Skin epidermis (tissue), 12 donors: ENCODE measurements at regions not wholly inside any gene's neighbourhood (a gene's known extent, or its start where the extent isn't known, plus 50 kb on each side); places are given as distances from the start of the nearest gene placed in this dataset.
"Not testable (repeated sequence)": the region's sequence is repeated elsewhere in the genome, so short reads cannot be mapped to it uniquely, and the experiment has no call there.

Source experiments
- H3K27ac ChIP-seq, 21 experiments: fragments of 200-600 bp; sonication (generic) in 11 of 21; one replicate each; pipeline ENCODE4 v1.5.0; 2020; ENCODE audit warnings: mild to moderate bottlenecking in 3 of 21, inconsistent platforms in 2 of 21, moderate library complexity in 2 of 21
- H3K4me3 ChIP-seq, 7 experiments: fragments of 200-600 bp; sonication (generic) in 2 of 7; one replicate each; pipeline ENCODE4 v1.5.0; 2020; ENCODE audit warnings: inconsistent platforms in 2 of 7, mild to moderate bottlenecking in 2 of 7, moderate library complexity in 1 of 7

DNA sequence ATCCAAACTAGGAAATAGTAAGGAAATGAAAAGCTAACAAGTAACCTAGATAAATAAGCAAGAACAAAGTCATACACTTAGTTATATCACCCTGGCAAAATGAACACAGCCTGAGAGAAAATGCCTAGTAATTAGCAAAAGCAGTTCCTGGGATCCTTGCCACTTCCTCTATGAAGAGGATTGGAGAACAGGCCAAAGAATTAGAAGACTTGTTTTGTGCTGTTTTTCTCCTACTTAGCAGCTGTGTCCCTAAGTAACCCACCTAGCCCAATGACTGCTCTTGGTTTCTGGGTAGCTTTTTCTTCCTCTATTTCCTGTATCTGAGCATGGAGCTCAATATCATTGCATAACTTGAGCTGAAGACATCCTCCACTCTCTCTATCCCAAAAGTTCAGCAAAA is 713.9 kb downstream of the ETS1 start:
- no peak overlapping the region for H3K4me3 ChIP-seq
- no peak overlapping the region for H3K27ac ChIP-seq

GRCh38 chr11:127866109-127866508 is 721.2 kb downstream of the ETS1 start:
- H3K27ac ChIP-seq = no peak overlapping the region
- H3K4me3 ChIP-seq = no peak overlapping the region

GRCh38 chr11:127864861-127865260 is 722.5 kb downstream of the ETS1 start:
- Histone ChIP-seq H3K27ac (no peak overlapping the region), H3K4me3 (no peak overlapping the region)

- no peak overlapping the region for H3K27ac ChIP-seq
- H3K4me3 ChIP-seq = no peak overlapping the region
Observed at GRCh38 chr11:127862406-127862805, 725.0 kb downstream of the ETS1 start.

DNA sequence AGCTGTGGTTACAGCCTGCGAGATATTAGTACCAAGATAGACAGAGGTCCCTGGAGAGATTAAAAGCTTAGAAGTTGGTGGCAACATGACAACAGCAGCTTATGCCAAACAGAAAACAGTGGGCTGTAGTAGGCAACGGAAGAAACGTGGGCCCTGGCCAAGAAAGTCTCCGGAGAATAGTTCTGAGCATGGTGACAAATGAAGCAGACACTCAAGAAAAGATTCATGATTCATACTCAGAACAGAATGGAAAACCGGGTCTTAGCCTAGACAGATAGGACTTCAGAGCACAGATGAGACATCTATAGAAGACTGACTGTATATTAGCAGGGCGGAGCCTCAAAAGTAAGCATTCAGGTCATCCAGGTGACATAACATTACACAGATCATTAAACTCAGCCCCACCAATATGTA is 727.4 kb downstream of the ETS1 start:
- Histone ChIP-seq H3K4me3 (no peak overlapping the region), H3K27ac (no peak overlapping the region)

DNA sequence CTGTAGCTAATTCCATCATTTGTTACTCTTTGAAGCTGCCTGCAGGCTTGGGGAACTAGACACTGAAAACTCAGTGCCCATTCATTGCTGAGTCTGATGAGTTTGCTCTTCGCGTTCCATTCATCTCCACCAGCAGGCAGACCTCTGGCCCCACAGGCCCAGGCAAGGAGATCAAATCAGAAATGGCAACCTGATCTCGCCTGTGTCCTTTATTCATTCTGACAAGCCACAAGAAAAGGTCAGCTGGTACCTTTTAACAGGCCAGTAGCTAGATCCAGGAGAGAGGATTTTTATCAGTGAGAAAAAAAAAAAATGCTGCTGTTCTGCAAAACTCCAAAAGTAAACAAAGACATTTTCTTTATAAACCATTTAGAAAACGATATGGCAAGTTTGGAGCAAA is 742.5 kb downstream of the ETS1 start:
- Histone ChIP-seq H3K4me3 (no peak overlapping the region), H3K27ac (no peak overlapping the region)

- H3K27ac ChIP-seq = no peak overlapping the region
Observed at GRCh38 chr11:127843483-127844396, 743.6 kb downstream of the ETS1 start.

GRCh38 chr11:127825183-127825582 is 762.2 kb downstream of the ETS1 start:
- Histone ChIP-seq H3K4me3 (no peak overlapping the region), H3K27ac (no peak overlapping the region)

More at GRCh38 chr11:127843483-127844396, 743.6 kb downstream of the ETS1 start:
- H3K4me3 ChIP-seq = no peak overlapping the region

GRCh38 chr11:127818625-127819024 is 768.7 kb downstream of the ETS1 start:
- H3K4me3 ChIP-seq = no peak overlapping the region
- H3K27ac ChIP-seq = no peak overlapping the region

GRCh38 chr11:127816962-127817361 is 770.4 kb downstream of the ETS1 start:
- Histone ChIP-seq H3K27ac (no peak overlapping the region), H3K4me3 (no peak overlapping the region)

GRCh38 chr11:127815331-127815730 is 772.0 kb downstream of the ETS1 start:
- H3K27ac ChIP-seq = no peak overlapping the region
- no peak overlapping the region for H3K4me3 ChIP-seq

DNA sequence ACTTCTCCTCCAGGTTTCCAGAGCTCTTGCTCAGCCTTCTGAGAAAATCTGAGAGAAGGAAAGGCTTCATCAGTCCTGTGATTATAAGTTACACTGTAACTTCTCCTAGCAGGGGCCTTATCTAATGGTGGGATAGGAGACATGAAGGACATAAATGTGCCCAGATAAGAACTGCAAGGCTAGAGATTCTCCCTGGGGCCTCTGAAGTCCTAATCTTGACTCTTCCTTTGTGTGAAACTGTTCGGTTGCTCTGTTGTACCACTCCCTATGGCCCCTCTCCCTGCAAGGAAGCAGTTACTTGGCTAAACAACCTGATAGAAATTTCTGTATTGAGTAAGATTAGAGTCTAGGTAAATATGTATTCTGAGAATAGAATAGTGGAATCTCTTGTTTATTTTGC is 780.9 kb downstream of the ETS1 start:
- Histone ChIP-seq H3K27ac (no peak overlapping the region), H3K4me3 (no peak overlapping the region)

- Histone ChIP-seq H3K4me3 (no peak overlapping the region), H3K27ac (no peak overlapping the region)
Observed at GRCh38 chr11:127805771-127806170, 781.6 kb downstream of the ETS1 start.

GRCh38 chr11:127804747-127805400 is 782.5 kb downstream of the ETS1 start:
- H3K27ac ChIP-seq = no peak overlapping the region
- H3K4me3 ChIP-seq = no peak overlapping the region

DNA sequence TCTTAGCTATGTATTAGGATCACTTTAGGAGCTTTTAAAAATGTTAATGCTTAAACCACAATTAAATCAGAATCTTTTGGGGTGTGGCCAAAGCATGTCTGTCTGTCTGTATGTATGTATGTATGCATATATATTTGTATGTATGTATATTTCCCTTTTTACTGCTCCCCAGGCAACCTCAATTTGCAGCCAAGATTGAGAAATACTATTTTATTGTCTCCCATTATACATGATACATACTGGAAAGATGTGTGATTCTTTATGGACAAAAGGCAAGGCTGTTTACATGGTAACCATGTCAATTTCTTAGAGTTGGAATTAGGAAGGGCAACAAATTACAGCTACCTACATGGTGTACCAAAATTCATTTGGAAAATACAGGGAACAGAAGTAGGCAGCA is 783.6 kb downstream of the ETS1 start:
- H3K27ac ChIP-seq = no peak overlapping the region
- no peak overlapping the region for H3K4me3 ChIP-seq

DNA sequence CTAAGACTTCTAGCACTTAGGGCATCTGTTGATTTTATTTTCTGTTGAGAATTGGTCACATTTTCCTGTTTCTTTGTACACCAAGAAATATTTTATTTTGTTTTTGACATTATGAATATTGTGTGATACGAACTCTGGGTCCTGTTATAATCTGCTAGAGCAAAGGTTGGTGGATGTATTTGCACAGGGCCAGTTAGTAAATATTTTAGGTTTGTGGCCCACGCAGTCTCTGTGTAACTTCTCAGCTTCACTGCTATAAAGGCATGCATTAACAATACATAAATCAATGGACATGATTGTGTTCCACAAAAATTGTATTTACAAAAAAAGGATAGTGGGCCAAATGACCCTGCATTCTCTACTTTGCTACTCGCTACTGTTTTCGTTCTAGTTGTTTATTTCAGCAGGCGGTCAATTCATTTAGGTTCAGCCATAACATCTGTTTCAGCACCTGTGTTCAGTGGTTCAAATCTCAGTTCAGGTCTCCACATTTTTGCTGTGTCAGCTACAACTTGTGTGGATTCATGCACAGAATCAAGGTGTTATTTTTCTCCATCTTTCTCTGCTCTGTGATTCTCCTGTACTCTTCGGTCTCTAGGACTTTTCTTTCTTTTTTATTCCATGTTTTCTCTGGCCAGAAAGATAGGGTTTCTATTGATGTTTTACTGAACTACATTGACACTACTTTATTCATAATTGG is 786.2 kb downstream of the ETS1 start:
- no peak overlapping the region for H3K27ac ChIP-seq
- no peak overlapping the region for H3K4me3 ChIP-seq

DNA sequence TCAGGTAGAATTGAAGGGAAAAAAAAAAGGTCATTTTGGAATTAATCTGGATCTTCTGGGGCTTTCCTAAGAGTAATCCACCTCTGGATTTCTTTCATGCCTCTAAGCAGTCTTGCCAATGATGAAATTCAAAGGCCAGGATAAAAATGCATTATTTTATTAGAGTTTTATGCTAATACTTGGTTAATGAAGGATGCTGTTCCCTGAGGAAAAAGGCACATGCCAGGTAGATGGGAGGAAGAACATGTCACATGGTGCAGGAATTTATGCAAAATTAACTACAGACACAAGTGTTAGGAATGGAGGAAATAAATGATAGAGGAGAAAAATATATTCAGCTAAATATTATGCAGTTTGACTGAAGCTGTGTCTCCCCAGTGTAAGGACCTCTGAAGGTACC is 792.0 kb downstream of the ETS1 start:
- Histone ChIP-seq H3K27ac (no peak overlapping the region), H3K4me3 (no peak overlapping the region)

GRCh38 chr11:127791844-127792243 is 791.3 kb upstream of the KIRREL3 start:
- H3K4me3 ChIP-seq = no peak overlapping the region
- no peak overlapping the region for H3K27ac ChIP-seq

DNA sequence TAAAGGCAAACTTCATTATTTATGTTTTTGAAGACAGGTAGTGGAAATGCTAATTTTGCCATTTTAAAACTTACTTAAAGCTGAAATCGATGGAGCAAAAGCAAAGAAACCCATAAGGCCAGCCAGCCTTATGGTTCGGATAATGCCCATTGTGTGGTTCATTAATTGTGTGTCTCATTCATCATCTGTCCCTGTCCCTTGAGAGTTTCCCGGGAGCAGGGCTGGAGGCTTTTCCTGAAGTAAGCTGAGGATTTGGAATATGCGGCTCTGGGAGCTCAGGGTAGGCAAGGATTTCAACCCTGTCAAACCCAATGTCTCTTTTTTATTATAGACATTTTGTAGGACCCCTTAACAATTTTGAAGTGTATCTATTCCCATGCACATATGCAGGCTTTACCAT is 790.0 kb upstream of the KIRREL3 start:
- Histone ChIP-seq H3K27ac (no peak overlapping the region), H3K4me3 (no peak overlapping the region)

- no peak overlapping the region for H3K4me3 ChIP-seq
Observed at GRCh38 chr11:127789927-127790326, 789.4 kb upstream of the KIRREL3 start.

DNA sequence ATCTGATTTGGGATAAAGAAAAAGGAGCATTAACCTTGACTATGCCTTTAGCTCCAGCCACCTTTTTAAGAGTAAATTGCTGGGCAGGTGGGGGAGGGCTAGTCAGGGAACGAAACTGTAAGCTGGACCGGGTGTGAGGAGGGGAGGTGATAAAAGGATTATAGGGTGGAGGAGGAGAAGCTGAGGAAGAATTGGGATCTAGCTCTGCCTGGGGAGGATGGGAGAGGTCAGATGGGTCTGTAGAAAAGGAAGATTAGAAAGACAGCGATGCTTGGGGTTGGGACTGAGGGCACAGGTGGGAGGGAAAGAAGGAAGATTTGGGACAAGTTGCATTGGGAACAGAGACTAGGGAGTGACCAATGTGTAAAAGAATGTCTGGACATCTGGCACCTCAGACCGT is 772.4 kb upstream of the KIRREL3 start:
- H3K4me3 ChIP-seq, H3K27ac ChIP-seq: not testable (repeated sequence)

More at GRCh38 chr11:127789927-127790326, 789.4 kb upstream of the KIRREL3 start:
- no peak overlapping the region for H3K27ac ChIP-seq
